Tibial artery (tissue), 4 donors: ENCODE measurements at regions not wholly inside any gene's neighbourhood (a gene's known extent, or its start where the extent isn't known, plus 50 kb on each side); places are given as distances from the start of the nearest gene placed in this dataset.

ENCODE experiments used
- DNase-seq, 2 donors: peaks; one replicate each; pipeline ENCODE4 v3.0.0-alpha.2; 2019
- H3K27ac ChIP-seq, 2 donors: fragments of 200-600 bp; sonication (generic) in 1 of 2; 1 replicate in 1 of 2; 2 replicates in 1 of 2; pipeline ENCODE4 v1.5.1; 2018 to 2019; ENCODE audit warnings: mild to moderate bottlenecking in 1 of 2
- H3K27me3 ChIP-seq, 2 donors: fragments of 200-600 bp; sonication (generic) in 1 of 2; one replicate each; pipeline versions ENCODE4 v1.5.1 to v1.6.0; 2016 to 2019
- H3K36me3 ChIP-seq, 3 donors: fragments of 200-600 bp; sonication (generic) in 2 of 3; one replicate each; pipeline ENCODE4 v1.5.1; 2016 to 2019; ENCODE audit warnings: mild to moderate bottlenecking in 2 of 3
- H3K4me1 ChIP-seq, 4 donors: fragments of 200-600 bp; sonication (generic) in 2 of 4; 1 replicate in 3 of 4; 2 replicates in 1 of 4; pipeline ENCODE4 v1.5.1; 2016 to 2019
- H3K4me3 ChIP-seq, 2 donors: fragments of 200-600 bp; sonication (generic) in 1 of 2; 1 replicate in 1 of 2; 2 replicates in 1 of 2; pipeline ENCODE4 v1.5.1; 2018 to 2019; ENCODE audit warnings: mild to moderate bottlenecking in 2 of 2
- H3K9me3 ChIP-seq, 3 donors: fragments of 200-600 bp; sonication (generic) in 1 of 3; one replicate each; pipeline ENCODE4 v1.5.1; 2016 to 2019
- CTCF ChIP-seq, 2 experiments: fragments of 200-600 bp in 1 of 2; fragments of 450-650 bp in 1 of 2; IDR thresholded peaks; one replicate each; pipeline ENCODE4 v1.5.1; 2017 to 2019; ENCODE audit warnings: antibody characterized with exemption in 2 of 2, mild to moderate bottlenecking in 1 of 2, moderate library complexity in 1 of 2
- intact Hi-C: fragments of 100-400 bp; cut with DNase I; formaldehyde crosslinking; loops from one replicate; pipeline ENCODE4 v1.15.0; 2023; ENCODE audit warnings: low total_unique reads

- DNase-seq: no peak
- TF ChIP-seq CTCF (IDR thresholded peaks at IDR 0.05): no peak
- Histone ChIP-seq H3K27ac (no peak overlapping the region), H3K4me1 (no peaks in the 10 kb centered on the region), H3K4me3 (no peak overlapping the region), H3K9me3 (peaks cover 0 to 7% (median 4%) of the 10 kb centered on the region in 3 donors), H3K27me3 (no peaks in the 10 kb centered on the region), H3K36me3 (no peaks in the 10 kb centered on the region)
- intact Hi-C loops: no loop called here
These were observed 57.2 kb upstream of the IRAK1BP1 start for GRCh38 chr6:78810146-78810545.

DNA sequence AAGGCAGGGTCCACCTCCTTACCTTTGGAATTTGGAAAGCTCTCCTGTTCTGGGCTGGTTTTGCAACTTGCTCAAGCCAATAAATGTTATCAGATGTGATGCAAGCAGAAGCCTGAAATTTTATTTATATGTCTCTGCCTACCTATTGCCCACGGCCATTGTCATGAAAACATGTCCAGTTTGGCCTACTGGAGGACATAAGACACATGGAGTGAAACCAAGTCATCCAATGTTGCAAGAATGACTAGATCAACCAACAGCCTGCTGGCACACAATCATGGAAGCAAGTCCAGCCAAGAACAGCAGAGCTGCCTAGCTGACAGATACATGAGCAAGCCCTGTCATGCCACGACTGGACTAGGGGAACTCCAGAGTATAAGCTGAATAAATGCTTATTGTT, 56.7 kb upstream of the IRAK1BP1 start:
- Histone ChIP-seq H3K9me3 (peaks cover 0 to 6% (median 4%) of the 10 kb centered on the region in 3 donors), H3K36me3 (no peaks in the 10 kb centered on the region), H3K27me3 (no peaks in the 10 kb centered on the region), H3K4me3 (no peak overlapping the region), H3K27ac (no peak overlapping the region), H3K4me1 (no peaks in the 10 kb centered on the region)
- intact Hi-C loops: no loop called here
- TF ChIP-seq CTCF (IDR thresholded peaks at IDR 0.05): no peak
- no peak for DNase-seq
